MM.1S (cell line): ENCODE measurements at regions not wholly inside any gene's neighbourhood (a gene's known extent, or its start where the extent isn't known, plus 50 kb on each side); places are given as distances from the start of the nearest gene placed in this dataset.

ENCODE experiments used
- DNase-seq: peaks from one replicate; pipeline ENCODE4 v3.0.0-alpha.2; 2015
- H2AFZ ChIP-seq: fragments of 300-600 bp; sonication (generic); 2 replicates; pipeline ENCODE4 v1.6.0; 2016; ENCODE audit warnings: antibody characterized with exemption, low read length
- H3F3A ChIP-seq: fragments of 300-600 bp; sonication (generic); 2 replicates; pipeline ENCODE4 v1.6.1; 2016; ENCODE audit warnings: mild to moderate bottlenecking, antibody characterized with exemption, low read length, moderate library complexity, mixed read lengths; ENCODE audit not compliant: insufficient read depth
- H3K27ac ChIP-seq: fragments of 300-600 bp; sonication (generic); 2 replicates; pipeline ENCODE4 v1.5.1; 2016; ENCODE audit warnings: mild to moderate bottlenecking, low read length
- H3K27me3 ChIP-seq: fragments of 300-600 bp; sonication (generic); replicated peaks from 2 replicates; pipeline ENCODE4 v1.6.0; 2016; ENCODE audit warnings: low read length; ENCODE audit not compliant: insufficient read depth
- H3K36me3 ChIP-seq: fragments of 300-600 bp; sonication (generic); replicated peaks from 2 replicates; pipeline ENCODE4 v1.6.1; 2016; ENCODE audit warnings: mild to moderate bottlenecking, low read length, mixed read lengths; ENCODE audit not compliant: insufficient read depth
- H3K4me1 ChIP-seq: fragments of 300-600 bp; sonication (generic); 2 replicates; pipeline ENCODE4 v1.6.1; 2016; ENCODE audit warnings: low read length, mixed read lengths
- H3K4me2 ChIP-seq: fragments of 300-600 bp; sonication (generic); 2 replicates; pipeline ENCODE4 v1.6.0; 2016; ENCODE audit warnings: low read depth, low read length
- H3K4me3 ChIP-seq: fragments of 300-600 bp; sonication (generic); 2 replicates; pipeline ENCODE4 v1.5.1; 2016; ENCODE audit warnings: low read length, mixed read lengths
- H3K79me2 ChIP-seq: fragments of 300-600 bp; sonication (generic); 2 replicates; pipeline ENCODE4 v1.6.1; 2016; ENCODE audit warnings: mixed run types, low read length, mixed read lengths
- H3K9ac ChIP-seq: fragments of 300-600 bp; sonication (generic); 2 replicates; pipeline ENCODE4 v1.6.1; 2016; ENCODE audit warnings: low read length, mixed read lengths
- H3K9me2 ChIP-seq: fragments of 300-600 bp; sonication (generic); replicated peaks from 2 replicates; pipeline ENCODE4 v1.6.1; 2016; ENCODE audit warnings: mild to moderate bottlenecking, low read length, mixed read lengths; ENCODE audit not compliant: insufficient read depth
- H3K9me3 ChIP-seq: fragments of 300-600 bp; sonication (generic); replicated peaks from 2 replicates; pipeline ENCODE4 v1.6.1; 2016; ENCODE audit warnings: mild to moderate bottlenecking, low read length, mixed read lengths; ENCODE audit not compliant: insufficient read depth
- H4K20me1 ChIP-seq: fragments of 300-600 bp; sonication (generic); 2 replicates; pipeline ENCODE4 v1.6.1; 2016; ENCODE audit warnings: mild to moderate bottlenecking, low read length, moderate library complexity, mixed read lengths; ENCODE audit not compliant: insufficient read depth
- EZH2 ChIP-seq: fragments of 300-600 bp; sonication (generic); optimal IDR thresholded peaks from 2 replicates; pipeline ENCODE3; 2017; ENCODE audit warnings: low read depth, mild to moderate bottlenecking, antibody characterized with exemption, low read length, mixed read lengths
- EZH2phosphoT487 ChIP-seq: fragments of 300-600 bp; sonication (generic); IDR thresholded peaks from 2 replicates; pipeline ENCODE4 v1.6.1; 2018; ENCODE audit warnings: antibody characterized with exemption, low read length
- TF ChIP-seq, protein P1 (sequence below): fragments of 300-600 bp; sonication (generic); IDR thresholded peaks from 2 replicates; pipeline ENCODE4 v1.5.1; 2016; ENCODE audit warnings: antibody characterized with exemption, low read length, mixed read lengths

DNA sequence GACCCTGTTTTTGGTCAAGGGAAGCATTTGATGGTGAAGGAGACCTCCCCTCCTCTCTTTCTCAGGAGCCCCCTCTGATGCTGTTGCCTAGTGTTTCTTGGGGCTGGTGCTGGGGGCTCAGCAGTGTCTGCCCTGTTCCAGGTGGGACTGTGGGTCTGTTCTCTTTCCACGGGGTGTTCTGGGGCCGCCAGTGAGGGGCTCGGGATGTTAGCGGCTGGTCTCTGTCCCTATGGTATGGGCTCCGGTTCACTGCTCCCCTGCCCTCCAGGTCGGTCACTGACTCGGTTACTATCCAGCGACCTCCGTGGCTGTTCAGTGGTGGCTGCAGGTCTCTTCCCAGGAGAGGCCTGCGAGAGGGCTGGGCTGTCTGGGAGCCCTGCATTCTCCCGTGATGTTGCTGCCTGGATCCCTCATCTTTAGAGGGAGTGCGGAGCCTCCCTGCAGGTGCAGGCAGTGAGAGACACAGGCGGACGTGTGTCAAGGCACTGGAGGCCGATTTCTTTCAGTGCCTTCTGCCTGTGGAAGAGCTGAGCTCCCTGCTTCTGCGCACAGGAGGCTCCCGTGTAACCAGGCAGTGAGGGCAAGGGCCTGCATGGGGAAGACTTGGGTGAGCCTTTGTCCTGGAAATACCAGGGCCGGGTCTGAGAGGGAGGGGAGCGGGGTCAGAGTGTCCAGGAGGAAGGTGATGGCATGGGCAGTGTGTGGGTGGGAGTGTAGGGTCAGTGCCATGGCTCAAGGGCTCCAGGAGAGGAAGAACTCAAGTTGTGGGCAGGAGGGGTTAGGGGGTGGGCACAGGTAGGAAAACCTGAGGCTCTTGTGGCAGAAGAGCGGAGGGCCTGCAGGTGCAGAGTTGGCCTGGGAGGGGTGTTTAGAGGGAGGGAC is 362.6 kb downstream of the TMEM121 start:
- H3K36me3 ChIP-seq, result no peaks in the 10 kb centered on the region
- no peaks in the 10 kb centered on the region for H4K20me1 ChIP-seq
- no peak overlapping the region for H3K4me3 ChIP-seq
- no peaks in the 10 kb centered on the region for H3K27me3 ChIP-seq
- DNase-seq, result no peak
- H2AFZ ChIP-seq, result no peak overlapping the region
- no peak overlapping the region for H3K27ac ChIP-seq
- no peaks in the 10 kb centered on the region for H3K4me1 ChIP-seq
- no peaks in the 10 kb centered on the region for H3F3A ChIP-seq
- no peak overlapping the region for H3K9ac ChIP-seq
- TF ChIP-seq, protein P1, sequence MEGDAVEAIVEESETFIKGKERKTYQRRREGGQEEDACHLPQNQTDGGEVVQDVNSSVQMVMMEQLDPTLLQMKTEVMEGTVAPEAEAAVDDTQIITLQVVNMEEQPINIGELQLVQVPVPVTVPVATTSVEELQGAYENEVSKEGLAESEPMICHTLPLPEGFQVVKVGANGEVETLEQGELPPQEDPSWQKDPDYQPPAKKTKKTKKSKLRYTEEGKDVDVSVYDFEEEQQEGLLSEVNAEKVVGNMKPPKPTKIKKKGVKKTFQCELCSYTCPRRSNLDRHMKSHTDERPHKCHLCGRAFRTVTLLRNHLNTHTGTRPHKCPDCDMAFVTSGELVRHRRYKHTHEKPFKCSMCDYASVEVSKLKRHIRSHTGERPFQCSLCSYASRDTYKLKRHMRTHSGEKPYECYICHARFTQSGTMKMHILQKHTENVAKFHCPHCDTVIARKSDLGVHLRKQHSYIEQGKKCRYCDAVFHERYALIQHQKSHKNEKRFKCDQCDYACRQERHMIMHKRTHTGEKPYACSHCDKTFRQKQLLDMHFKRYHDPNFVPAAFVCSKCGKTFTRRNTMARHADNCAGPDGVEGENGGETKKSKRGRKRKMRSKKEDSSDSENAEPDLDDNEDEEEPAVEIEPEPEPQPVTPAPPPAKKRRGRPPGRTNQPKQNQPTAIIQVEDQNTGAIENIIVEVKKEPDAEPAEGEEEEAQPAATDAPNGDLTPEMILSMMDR, result no peak
- TF ChIP-seq EZH2phosphoT487 (no peak), EZH2 (no peak)
- no peaks in the 10 kb centered on the region for H3K9me3 ChIP-seq
- no peaks in the 10 kb centered on the region for H3K79me2 ChIP-seq
- H3K9me2 ChIP-seq, result no peaks in the 10 kb centered on the region
- H3K4me2 ChIP-seq, result no peak overlapping the region

DNA sequence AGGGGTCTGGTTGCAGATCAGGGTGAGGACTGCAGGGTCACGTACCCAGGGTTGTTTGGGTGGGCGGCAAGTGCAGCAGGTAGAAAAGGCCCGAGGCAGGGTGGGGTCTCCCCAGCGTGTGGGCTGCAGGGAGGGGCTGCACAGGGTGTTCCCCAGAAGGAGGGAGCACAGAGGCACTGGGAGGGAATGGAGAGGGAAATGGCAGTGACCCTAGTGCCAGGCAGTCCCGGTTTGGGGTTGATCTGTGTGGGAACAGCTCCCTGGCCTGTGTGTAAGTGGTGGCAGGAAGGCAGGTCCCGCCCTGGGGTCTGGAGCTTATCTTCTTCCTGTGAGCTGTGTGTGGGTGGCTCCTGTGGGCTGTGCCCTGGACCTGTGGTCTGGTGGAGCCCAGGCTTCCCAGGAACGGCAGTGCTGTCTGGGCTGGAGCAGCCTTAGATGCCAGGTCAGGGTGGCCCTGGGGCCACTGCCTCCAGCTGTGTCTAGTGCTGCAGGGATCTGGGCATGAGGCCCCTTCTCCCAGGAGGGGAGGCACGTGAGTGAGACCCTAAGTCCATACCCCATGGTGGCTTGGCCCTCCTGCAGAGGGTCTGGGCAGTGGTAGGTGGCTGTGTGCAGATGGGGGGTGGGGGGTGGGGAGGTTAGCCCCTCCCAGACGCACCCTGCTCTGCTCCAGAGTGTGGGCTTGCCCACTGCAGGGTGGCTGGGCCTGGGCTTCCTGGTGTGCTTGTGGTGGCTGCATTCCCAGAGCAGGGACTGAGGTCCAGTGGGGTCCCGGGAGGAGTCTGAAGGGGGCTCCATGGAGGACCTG is 363.5 kb downstream of the TMEM121 start:
- Histone ChIP-seq H3K9me2 (no peaks in the 10 kb centered on the region), H3K9me3 (no peaks in the 10 kb centered on the region), H3K79me2 (no peaks in the 10 kb centered on the region), H3K27ac (no peak overlapping the region), H2AFZ (no peak overlapping the region), H3K4me1 (no peaks in the 10 kb centered on the region), H3K36me3 (no peaks in the 10 kb centered on the region), H3K4me2 (no peak overlapping the region), H3K4me3 (no peak overlapping the region), H3K9ac (no peak overlapping the region), H4K20me1 (no peaks in the 10 kb centered on the region), H3K27me3 (no peaks in the 10 kb centered on the region), H3F3A (no peaks in the 10 kb centered on the region)
- TF ChIP-seq EZH2 (no peak), EZH2phosphoT487 (no peak)
- TF ChIP-seq, protein P1, result no peak
- no peak for DNase-seq

DNA sequence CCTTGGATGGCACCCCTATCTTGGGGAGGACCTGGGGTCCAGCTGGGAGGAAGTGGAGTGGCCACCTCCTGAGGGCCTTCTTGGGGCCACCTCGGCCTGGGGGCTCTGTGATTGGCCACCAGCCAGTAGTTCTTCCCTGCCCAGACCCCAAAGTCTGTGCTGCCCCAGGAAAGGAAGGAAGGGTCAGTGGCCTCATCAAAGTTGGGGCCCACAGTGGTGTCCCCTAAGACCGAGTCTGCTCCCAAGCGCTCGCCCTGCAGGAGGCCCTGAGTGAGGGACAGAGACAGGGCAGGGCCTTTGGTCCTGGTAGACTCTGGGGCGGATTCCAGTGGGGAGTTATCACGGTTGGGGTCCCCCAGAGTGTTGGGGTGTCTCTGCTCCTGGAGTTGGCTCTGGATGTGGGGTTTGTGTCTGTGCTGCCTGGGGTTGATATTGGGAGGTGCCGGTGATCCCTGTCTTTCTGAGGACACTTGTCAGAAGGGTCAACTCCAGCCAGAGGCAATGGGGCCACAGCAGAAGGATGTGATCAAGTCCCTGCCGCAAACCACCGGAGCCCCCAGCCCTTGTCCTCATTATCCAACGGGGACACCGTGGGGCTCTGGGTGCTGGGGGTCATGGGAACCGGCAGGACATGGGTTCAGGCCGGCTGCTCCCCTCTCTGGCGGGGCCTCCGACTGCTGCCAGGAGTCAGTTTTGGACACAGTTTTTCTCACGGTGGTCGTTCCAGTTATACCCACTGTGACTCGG is 364.3 kb downstream of the TMEM121 start:
- Histone ChIP-seq H3K4me2 (no peak overlapping the region), H3K79me2 (no peaks in the 10 kb centered on the region), H3K4me1 (no peaks in the 10 kb centered on the region), H3F3A (no peaks in the 10 kb centered on the region), H2AFZ (no peak overlapping the region), H3K9me2 (no peaks in the 10 kb centered on the region), H3K36me3 (no peaks in the 10 kb centered on the region), H3K9me3 (no peaks in the 10 kb centered on the region), H3K27me3 (no peaks in the 10 kb centered on the region), H3K27ac (no peak overlapping the region), H3K9ac (no peak overlapping the region), H4K20me1 (no peaks in the 10 kb centered on the region), H3K4me3 (no peak overlapping the region)
- TF ChIP-seq, protein P1, result no peak
- TF ChIP-seq EZH2 (no peak), EZH2phosphoT487 (no peak)
- DNase-seq, result no peak
